Activated CD4-positive, alpha-beta T cell treated with anti-CD3 and anti-CD28 coated beads for 36 hours (primary cell): ENCODE measurements at regions not wholly inside any gene's neighbourhood (a gene's known extent, or its start where the extent isn't known, plus 50 kb on each side); places are given as distances from the start of the nearest gene placed in this dataset.
A peak's percentile ranks its signal among the peaks of the same experiment; 100 is the strongest.

Experiments used
- ATAC-seq: fragments of 200-7000 bp; cut with Tn5 transposase; one replicate; pipeline ENCODE4 v1.10.0; 2021; ENCODE audit warnings: mild to moderate bottlenecking, moderate library complexity
- CTCF ChIA-PET: fragments of 350-600 bp; sonication (Branson Sonifier 250); formaldehyde crosslinking; loops from one replicate; lab custom pipeline; 2021; ENCODE audit warnings: antibody characterized with exemption; lab: Charles Lee
- POLR2A ChIA-PET: fragments of 350-600 bp; sonication (Branson Sonifier 250); formaldehyde crosslinking; loops from one replicate; lab custom pipeline; 2021; ENCODE audit warnings: antibody characterized with exemption, inconsistent platforms; lab: Charles Lee
- DNase-seq: peaks from one replicate; pipeline ENCODE4 v3.0.0-alpha.2; 2020
- H3K27ac Mint-ChIP-seq: one replicate; pipeline ENCODE4 v1.8.0; 2021; ENCODE audit warnings: mixed read lengths
- H3K27me3 Mint-ChIP-seq: one replicate; pipeline ENCODE4 v1.8.0; 2021; ENCODE audit warnings: mixed read lengths
- H3K36me3 Mint-ChIP-seq: one replicate; pipeline ENCODE4 v1.8.0; 2021; ENCODE audit warnings: low read depth, mixed read lengths
- H3K4me1 Mint-ChIP-seq: one replicate; pipeline ENCODE4 v1.8.0; 2021; ENCODE audit warnings: mixed read lengths
- H3K4me3 Mint-ChIP-seq: one replicate; pipeline ENCODE4 v1.8.0; 2021; ENCODE audit warnings: mild to moderate bottlenecking, moderate library complexity, mixed read lengths
- H3K9me3 Mint-ChIP-seq: one replicate; pipeline ENCODE4 v1.8.0; 2021; ENCODE audit warnings: low read depth, mixed read lengths
- intact Hi-C, 2 experiments: fragments of 100-400 bp; cut with DNase I in 1 of 2; cut with micrococcal nuclease in 1 of 2; formaldehyde crosslinking; loops; one replicate each; pipeline versions ENCODE4 v1.14.2 to v1.15.1; 2022 to 2024; cut with DNase I, micrococcal nuclease

GRCh38 chr12:123041042-123041531 lies 60.6 kb downstream of the ARL6IP4 start:
- H3K27me3 Mint-ChIP-seq: no peaks in the 10 kb centered on the region
- no peak overlapping the region for H3K4me3 Mint-ChIP-seq
- CTCF ChIA-PET: no interaction called here
- intact Hi-C loops: loop anchor here in 1 of 2 experiments (5.0 kb wide), 1 partner anchor 111 kb away; the partner anchor contains the start of gene PITPNM2
- peaks cover 20% of the 10 kb centered on the region for H3K4me1 Mint-ChIP-seq
- POLR2A ChIA-PET: no interaction called here
- H3K9me3 Mint-ChIP-seq: no peaks in the 10 kb centered on the region
- DNase-seq (no peak), ATAC-seq (no peak)
- H3K27ac Mint-ChIP-seq: no peak overlapping the region
- H3K36me3 Mint-ChIP-seq: no peaks in the 10 kb centered on the region

- ATAC-seq (no peak), DNase-seq (no peak)
- intact Hi-C loops: loop anchor here in 1 of 2 experiments (5.0 kb wide), 1 partner anchor 112 kb away; the partner anchor contains the start of gene PITPNM2
- CTCF ChIA-PET: interaction anchor here (0.6 to 0.7 kb wide), 2 partner anchors 187 to 285 kb away, joined by 3 to 4 read pairs; no protein-coding TSS in a partner anchor
- H3K9me3 Mint-ChIP-seq: no peaks in the 10 kb centered on the region
- no peaks in the 10 kb centered on the region for H3K27me3 Mint-ChIP-seq
- peaks cover 18% of the 10 kb centered on the region for H3K4me1 Mint-ChIP-seq
- H3K36me3 Mint-ChIP-seq: no peaks in the 10 kb centered on the region
- POLR2A ChIA-PET: no interaction called here
- no peak overlapping the region for H3K27ac Mint-ChIP-seq
- no peak overlapping the region for H3K4me3 Mint-ChIP-seq
These were observed 59.6 kb downstream of the ARL6IP4 start for GRCh38 chr12:123040106-123040505.

GRCh38 chr12:123038966-123039365 lies 58.5 kb downstream of the ARL6IP4 start:
- ATAC-seq (no peak), DNase-seq (no peak)
- no peak overlapping the region for H3K4me3 Mint-ChIP-seq
- no peaks in the 10 kb centered on the region for H3K9me3 Mint-ChIP-seq
- H3K36me3 Mint-ChIP-seq: peaks cover 2% of the 10 kb centered on the region
- intact Hi-C loops: no loop called here
- H3K4me1 Mint-ChIP-seq: peaks cover 21% of the 10 kb centered on the region
- CTCF ChIA-PET: no interaction called here
- H3K27me3 Mint-ChIP-seq: no peaks in the 10 kb centered on the region
- H3K27ac Mint-ChIP-seq: no peak overlapping the region
- POLR2A ChIA-PET: no interaction called here

- Mint-ChIP-seq H3K9me3 (no peaks in the 10 kb centered on the region), H3K36me3 (peaks cover 6% of the 10 kb centered on the region), H3K27me3 (no peaks in the 10 kb centered on the region), H3K27ac (no peak overlapping the region), H3K4me3 (no peak overlapping the region), H3K4me1 (peaks cover 21% of the 10 kb centered on the region)
- DNase-seq (no peak), ATAC-seq (no peak)
- ChIA-PET CTCF (interaction anchor here (1.0 kb wide), 1 partner anchor 8 kb away, joined by 6 read pairs; no protein-coding TSS in a partner anchor), POLR2A (no interaction called here)
- intact Hi-C loops: no loop called here
These were observed 58.0 kb downstream of the ARL6IP4 start for GRCh38 chr12:123038486-123038885.

- POLR2A ChIA-PET: no interaction called here
- Mint-ChIP-seq H3K36me3 (peaks cover 6% of the 10 kb centered on the region), H3K4me1 (peaks cover 22% of the 10 kb centered on the region), H3K4me3 (no peak overlapping the region), H3K9me3 (no peaks in the 10 kb centered on the region), H3K27ac (no peak overlapping the region), H3K27me3 (no peaks in the 10 kb centered on the region)
- ATAC-seq (no peak), DNase-seq (no peak)
- CTCF ChIA-PET: interaction anchor here (0.7 to 1.0 kb wide), 2 partner anchors 9 to 25 kb away, joined by 3 to 6 read pairs; no protein-coding TSS in a partner anchor
- intact Hi-C loops: no loop called here
These were observed 57.3 kb downstream of the ARL6IP4 start for GRCh38 chr12:123037791-123038190.

- ATAC-seq: no peak
- ChIA-PET CTCF (interaction anchor here (0.6 to 1.3 kb wide), 7 partner anchors 8 to 196 kb away, joined by 3 to 7 read pairs (median 3); partner anchors contain the start of genes MPHOSPH9 and MTRFR), POLR2A (no interaction called here)
- Mint-ChIP-seq H3K4me3 (no peak overlapping the region), H3K27ac (no peak overlapping the region), H3K9me3 (no peaks in the 10 kb centered on the region), H3K4me1 (peaks cover 22% of the 10 kb centered on the region), H3K27me3 (no peaks in the 10 kb centered on the region), H3K36me3 (peaks cover 6% of the 10 kb centered on the region)
- intact Hi-C loops: no loop called here
- no peak for DNase-seq
These were observed 56.2 kb downstream of the ARL6IP4 start for GRCh38 chr12:123036466-123037285.

- H3K4me1 Mint-ChIP-seq: peaks cover 22% of the 10 kb centered on the region
- H3K27ac Mint-ChIP-seq: no peak overlapping the region
- intact Hi-C loops: no loop called here
- DNase-seq (no peak), ATAC-seq (no peak)
- no peaks in the 10 kb centered on the region for H3K27me3 Mint-ChIP-seq
- ChIA-PET CTCF (interaction anchor here (0.6 to 1.3 kb wide), 2 partner anchors 34 to 162 kb away, joined by 3 to 4 read pairs; no protein-coding TSS in a partner anchor), POLR2A (no interaction called here)
- H3K4me3 Mint-ChIP-seq: no peak overlapping the region
- no peaks in the 10 kb centered on the region for H3K9me3 Mint-ChIP-seq
- peaks cover 6% of the 10 kb centered on the region for H3K36me3 Mint-ChIP-seq
These were observed 55.4 kb downstream of the ARL6IP4 start for GRCh38 chr12:123035841-123036240.

- peak; percentile 89 for ATAC-seq
- intact Hi-C loops: no loop called here
- Mint-ChIP-seq H3K9me3 (no peaks in the 10 kb centered on the region), H3K36me3 (peaks cover 6% of the 10 kb centered on the region), H3K27me3 (no peaks in the 10 kb centered on the region), H3K4me3 (no peak overlapping the region), H3K4me1 (peaks cover 22% of the 10 kb centered on the region), H3K27ac (peak overlapping the region; percentile 13)
- DNase-seq: peak; percentile 37
- ChIA-PET CTCF (no interaction called here), POLR2A (no interaction called here)
These were observed 54.4 kb downstream of the ARL6IP4 start for GRCh38 chr12:123034865-123035264.

GRCh38 chr12:123034022-123034541 lies 53.6 kb downstream of the ARL6IP4 start:
- Mint-ChIP-seq H3K4me1 (peaks cover 24% of the 10 kb centered on the region), H3K27ac (peak overlapping the region; percentile 81), H3K9me3 (no peaks in the 10 kb centered on the region), H3K27me3 (no peaks in the 10 kb centered on the region), H3K4me3 (no peak overlapping the region), H3K36me3 (peaks cover 6% of the 10 kb centered on the region)
- POLR2A ChIA-PET: no interaction called here
- CTCF ChIA-PET: no interaction called here
- no peak for ATAC-seq
- DNase-seq: no peak
- intact Hi-C loops: no loop called here

GRCh38 chr12:123033392-123034021 lies 53.0 kb downstream of the ARL6IP4 start:
- no peak for DNase-seq
- Mint-ChIP-seq H3K27ac (peak overlapping the region; percentile 81), H3K4me1 (peaks cover 25% of the 10 kb centered on the region), H3K4me3 (no peak overlapping the region), H3K27me3 (no peaks in the 10 kb centered on the region), H3K36me3 (peaks cover 6% of the 10 kb centered on the region), H3K9me3 (no peaks in the 10 kb centered on the region)
- intact Hi-C loops: no loop called here
- CTCF ChIA-PET: interaction anchor here (0.6 to 1.3 kb wide), 3 partner anchors 14 to 240 kb away, joined by 3 read pairs; no protein-coding TSS in a partner anchor
- no peak for ATAC-seq
- POLR2A ChIA-PET: no interaction called here

GRCh38 chr12:123032736-123033391 lies 52.4 kb downstream of the ARL6IP4 start:
- Mint-ChIP-seq H3K4me1 (peaks cover 28% of the 10 kb centered on the region), H3K27ac (peak overlapping the region; percentile 81), H3K36me3 (peaks cover 6% of the 10 kb centered on the region), H3K9me3 (no peaks in the 10 kb centered on the region), H3K4me3 (no peak overlapping the region), H3K27me3 (no peaks in the 10 kb centered on the region)
- intact Hi-C loops: no loop called here
- CTCF ChIA-PET: interaction anchor here (0.6 to 1.3 kb wide), 3 partner anchors 13 to 239 kb away, joined by 3 read pairs; no protein-coding TSS in a partner anchor
- DNase-seq (no peak), ATAC-seq (no peak)
- POLR2A ChIA-PET: no interaction called here
